Mesodermal cell (in vitro differentiated cells): ENCODE measurements at regions not wholly inside any gene's neighbourhood (a gene's known extent, or its start where the extent isn't known, plus 50 kb on each side); places are given as distances from the start of the nearest gene placed in this dataset.
"Not testable (repeated sequence)": the region's sequence is repeated elsewhere in the genome, so short reads cannot be mapped to it uniquely, and the experiment has no call there.

Experiments
- H3K27ac ChIP-seq: 2 replicates; pipeline ENCODE4 v1.7.0; 2013; ENCODE audit warnings: mild to moderate bottlenecking, low read depth, low read length, moderate library complexity; ENCODE audit not compliant: severe bottlenecking
- H3K36me3 ChIP-seq: 2 replicates; pipeline ENCODE4 v1.7.1; 2013; ENCODE audit warnings: mild to moderate bottlenecking, low read length, moderate library complexity; ENCODE audit not compliant: control insufficient read depth, insufficient read depth
- H3K4me1 ChIP-seq: one replicate; pipeline ENCODE4 v1.7.1; 2013; ENCODE audit warnings: mild to moderate bottlenecking, low read length; ENCODE audit not compliant: insufficient read depth, control insufficient read depth, poor library complexity, severe bottlenecking
- H3K4me3 ChIP-seq: 2 replicates; pipeline ENCODE4 v1.7.0; 2013; ENCODE audit warnings: low read length, control low read depth, mild to moderate bottlenecking; ENCODE audit not compliant: insufficient read depth, poor library complexity, severe bottlenecking; ENCODE audit errors: extremely low read depth
- H3K9me3 ChIP-seq: 2 replicates; pipeline ENCODE4 v1.7.1; 2013; ENCODE audit warnings: mild to moderate bottlenecking, low read length, moderate library complexity; ENCODE audit not compliant: control insufficient read depth
- WGBS, 2 experiments: methylation state at CpG; one replicate each; pipeline ENCODE4 v1.1.5; 2013; ENCODE audit warnings: missing lambda C conversion rate in 2 of 2; ENCODE audit not compliant: insufficient coverage in 2 of 2; 5-methylcytosine and 5-hydroxymethylcytosine counted together

- H3K4me3 ChIP-seq: no peak overlapping the region
- H3K9me3 ChIP-seq: no peaks in the 10 kb centered on the region
- H3K27ac ChIP-seq: no peak overlapping the region
- 87 to 92% methylated on average over 3 to 6 of the region's 8 CpGs for WGBS, 2 experiments
- no peaks in the 10 kb centered on the region for H3K36me3 ChIP-seq
- H3K4me1 ChIP-seq: peaks cover 5% of the 10 kb centered on the region
Measured at GRCh38 chr14:53845813-53846693, 110.6 kb downstream of the BMP4 start.

- H3K36me3 ChIP-seq: no peaks in the 10 kb centered on the region
- H3K4me3 ChIP-seq: no peak overlapping the region
- H3K9me3 ChIP-seq: no peaks in the 10 kb centered on the region
- H3K27ac ChIP-seq: no peak overlapping the region
- 90 to 100% methylated on average over 2 of the region's 4 CpGs for WGBS, 2 experiments
- no peaks in the 10 kb centered on the region for H3K4me1 ChIP-seq
Measured at GRCh38 chr14:53842938-53843337, 113.7 kb downstream of the BMP4 start.

GRCh38 chr14:53841109-53842099, 115.2 kb downstream of the BMP4 start:
- Histone ChIP-seq H3K27ac (no peak overlapping the region), H3K4me1 (no peaks in the 10 kb centered on the region), H3K9me3 (no peaks in the 10 kb centered on the region), H3K36me3 (no peaks in the 10 kb centered on the region), H3K4me3 (no peak overlapping the region)
- WGBS, 2 experiments: 75 to 86% methylated on average over 1 to 2 of the region's 3 CpGs

- Histone ChIP-seq H3K36me3 (no peaks in the 10 kb centered on the region), H3K9me3 (no peaks in the 10 kb centered on the region), H3K4me3 (no peak overlapping the region), H3K4me1 (no peaks in the 10 kb centered on the region), H3K27ac (no peak overlapping the region)
- 100% methylated on average over 1 of the region's 2 CpGs for WGBS, 2 experiments
Measured at GRCh38 chr14:53840444-53840843, 116.2 kb downstream of the BMP4 start.

- Histone ChIP-seq H3K4me1 (no peaks in the 10 kb centered on the region), H3K9me3 (no peaks in the 10 kb centered on the region), H3K36me3 (no peaks in the 10 kb centered on the region), H3K4me3 (no peak overlapping the region), H3K27ac (no peak overlapping the region)
- 86 to 87% methylated on average over 3 of the region's 4 CpGs for WGBS, 2 experiments
Measured at GRCh38 chr14:53838374-53838773, 118.3 kb downstream of the BMP4 start.

- not testable (repeated sequence) for H3K4me1 ChIP-seq, H3K36me3 ChIP-seq, H3K27ac ChIP-seq, H3K9me3 ChIP-seq, H3K4me3 ChIP-seq
- no CpG with 5 or more reads among the region's 2 CpGs for WGBS, 2 experiments
Measured at GRCh38 chr14:53837656-53838055, 119.0 kb downstream of the BMP4 start.

GRCh38 chr14:53836551-53836950, 120.1 kb downstream of the BMP4 start:
- no peaks in the 10 kb centered on the region for H3K36me3 ChIP-seq
- no peaks in the 10 kb centered on the region for H3K4me1 ChIP-seq
- H3K27ac ChIP-seq: no peak overlapping the region
- 88 to 100% methylated on average over 1 of the region's 2 CpGs for WGBS, 2 experiments
- no peaks in the 10 kb centered on the region for H3K9me3 ChIP-seq
- no peak overlapping the region for H3K4me3 ChIP-seq

- no peaks in the 10 kb centered on the region for H3K9me3 ChIP-seq
- WGBS, 2 experiments: 50 to 57% methylated on average over 3 of the region's 4 CpGs
- no peaks in the 10 kb centered on the region for H3K4me1 ChIP-seq
- no peak overlapping the region for H3K27ac ChIP-seq
- no peaks in the 10 kb centered on the region for H3K36me3 ChIP-seq
- H3K4me3 ChIP-seq: no peak overlapping the region
Measured at GRCh38 chr14:53828820-53829219, 127.8 kb downstream of the BMP4 start.

GRCh38 chr14:53824061-53824460, 132.6 kb downstream of the BMP4 start:
- Histone ChIP-seq H3K9me3 (no peaks in the 10 kb centered on the region), H3K4me1 (no peaks in the 10 kb centered on the region)
- WGBS, 2 experiments: 80 to 83% methylated on average over 1 of the region's 1 CpG

GRCh38 chr14:53814392-53814791, 142.2 kb downstream of the BMP4 start:
- Histone ChIP-seq H3K4me3 (no peak overlapping the region), H3K9me3 (no peaks in the 10 kb centered on the region), H3K36me3 (no peaks in the 10 kb centered on the region), H3K27ac (no peak overlapping the region), H3K4me1 (no peaks in the 10 kb centered on the region)
- WGBS, 2 experiments: 82 to 94% methylated on average over 3 to 4 of the region's 4 CpGs

More at GRCh38 chr14:53824061-53824460, 132.6 kb downstream of the BMP4 start:
- no peak overlapping the region for H3K27ac ChIP-seq
- H3K4me3 ChIP-seq: no peak overlapping the region
- no peaks in the 10 kb centered on the region for H3K36me3 ChIP-seq
